ENCODE measurements at regions not wholly inside any gene's neighbourhood (a gene's known extent, or its start where the extent isn't known, plus 50 kb on each side); places are given as distances from the start of the nearest gene placed in this dataset.

DNA sequence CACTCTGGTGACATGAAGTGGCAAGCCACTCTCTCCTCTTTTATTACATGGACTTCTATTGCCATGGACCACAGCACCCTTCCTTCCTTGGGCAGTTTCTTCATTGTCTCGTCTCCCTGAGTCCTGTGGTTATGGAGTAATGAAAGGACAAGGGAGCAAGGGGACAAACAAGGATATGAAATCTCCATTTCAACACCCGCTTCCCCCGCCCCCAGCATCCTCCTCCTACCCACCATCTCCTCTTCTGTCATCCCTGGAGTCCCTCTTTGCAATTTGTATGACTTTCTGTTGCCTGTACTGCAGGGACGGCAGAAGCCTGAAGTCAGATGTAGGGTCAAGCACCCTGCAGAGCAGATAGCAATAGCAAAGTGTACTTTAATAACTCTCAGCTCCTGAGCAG is 300.7 kb upstream of the CLINT1 start:
- no peak for DNase-seq (ENCODE audit: low spot score)

DNA sequence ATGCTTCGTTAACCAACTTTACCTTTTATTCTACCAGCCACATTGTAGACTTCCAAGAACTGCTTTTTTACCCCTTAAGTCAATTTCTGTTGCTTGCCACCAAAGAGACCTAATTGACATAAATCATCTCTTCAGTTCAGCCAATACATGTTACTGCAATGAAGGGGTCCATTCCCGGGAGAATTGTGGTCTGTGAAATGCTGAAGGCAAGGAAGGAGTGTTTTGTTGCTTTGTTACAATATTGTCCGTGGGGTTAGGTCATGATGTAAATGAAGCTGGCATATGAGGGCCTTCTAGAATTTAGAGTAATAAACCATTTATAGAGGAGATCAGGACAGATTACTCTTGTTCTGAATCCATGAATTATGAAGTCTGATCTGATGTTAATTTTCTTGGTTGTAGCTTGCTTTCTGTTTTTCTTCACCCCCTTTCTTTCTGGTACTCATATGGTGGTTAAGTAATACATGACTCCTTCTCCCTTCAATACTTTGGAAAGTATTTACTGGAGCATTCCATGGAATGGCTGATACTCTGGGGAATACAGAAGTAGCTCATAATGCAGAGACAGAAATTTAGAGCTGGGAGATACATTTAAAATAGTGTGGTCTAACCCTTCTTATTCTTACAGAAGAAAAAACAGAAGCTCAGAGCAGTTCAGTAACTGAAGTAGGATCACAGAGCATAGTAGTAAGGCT is 297.0 kb upstream of the CLINT1 start:
- no peak for DNase-seq (ENCODE audit: low spot score)

DNA sequence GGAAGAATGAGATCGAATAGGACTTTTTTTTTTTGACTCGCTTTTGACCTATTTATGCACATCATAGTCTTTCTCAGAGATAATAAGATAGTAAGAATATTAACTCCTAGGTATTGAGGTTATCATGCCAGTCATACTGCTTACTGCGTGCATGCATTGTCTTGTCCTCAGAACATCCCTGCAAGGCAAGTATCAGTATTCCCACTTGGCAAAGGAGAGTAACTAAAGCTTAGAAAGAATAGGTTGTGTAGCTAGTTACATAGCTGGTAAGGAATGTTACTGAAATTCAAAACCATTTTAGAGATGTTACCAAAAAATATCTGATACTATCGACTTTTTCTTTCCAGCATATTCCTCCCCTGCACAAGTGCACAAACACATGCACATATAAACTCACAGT is 296.1 kb upstream of the CLINT1 start:
- DNase-seq (ENCODE audit: low spot score): no peak

GRCh38 chr5:158154226-158155005 is 295.5 kb upstream of the CLINT1 start:
- DNase-seq (ENCODE audit: low spot score): no peak

DNA sequence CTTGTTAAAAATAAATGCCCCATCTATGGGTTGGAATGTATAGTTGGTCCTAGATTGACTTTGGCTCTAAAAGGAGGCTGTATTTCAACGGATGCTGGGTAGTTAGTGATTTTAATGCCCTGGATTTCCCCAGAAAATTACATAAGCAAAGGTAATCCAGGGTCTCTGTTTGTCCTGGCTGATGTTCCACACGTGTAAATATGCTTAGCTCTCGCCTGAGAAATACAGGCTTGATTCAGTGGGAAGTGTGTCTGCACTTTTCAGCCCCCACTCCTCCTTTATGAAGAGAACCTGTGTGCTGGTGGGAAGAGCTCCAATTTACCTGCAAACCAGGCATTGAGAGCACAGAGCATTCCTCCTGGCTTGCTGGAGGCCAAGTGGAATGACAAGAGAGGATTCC is 294.6 kb upstream of the CLINT1 start:
- no peak for DNase-seq (ENCODE audit: low spot score)

DNA sequence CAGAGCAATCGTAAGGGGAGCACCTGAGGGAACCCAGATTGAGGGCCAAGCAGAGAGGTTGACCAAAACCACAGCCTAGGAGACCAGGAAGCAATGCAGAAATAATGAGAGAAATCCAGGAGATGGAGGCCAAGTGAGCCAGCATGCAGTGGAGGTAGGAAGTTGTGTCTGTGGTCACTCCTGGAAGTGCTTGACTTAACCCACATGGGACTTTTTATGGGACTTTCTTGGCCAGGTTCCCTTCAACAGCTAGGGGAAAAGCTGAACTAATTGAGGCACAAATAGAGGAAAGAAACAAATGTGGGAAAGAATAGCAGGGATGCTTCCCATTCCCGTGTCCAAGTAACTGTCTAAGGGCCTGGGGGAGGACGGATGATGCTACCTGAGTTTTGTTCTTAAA is 293.2 kb upstream of the CLINT1 start:
- no peak for DNase-seq (ENCODE audit: low spot score)

- DNase-seq (ENCODE audit: low spot score): no peak
Observed at GRCh38 chr5:158147227-158147626, 288.3 kb upstream of the CLINT1 start.

- DNase-seq (ENCODE audit: low spot score): no peak
Observed at GRCh38 chr5:158145827-158146226, 286.9 kb upstream of the CLINT1 start.

GRCh38 chr5:158143081-158143480 is 284.1 kb upstream of the CLINT1 start:
- no peak for DNase-seq (ENCODE audit: low spot score)

DNA sequence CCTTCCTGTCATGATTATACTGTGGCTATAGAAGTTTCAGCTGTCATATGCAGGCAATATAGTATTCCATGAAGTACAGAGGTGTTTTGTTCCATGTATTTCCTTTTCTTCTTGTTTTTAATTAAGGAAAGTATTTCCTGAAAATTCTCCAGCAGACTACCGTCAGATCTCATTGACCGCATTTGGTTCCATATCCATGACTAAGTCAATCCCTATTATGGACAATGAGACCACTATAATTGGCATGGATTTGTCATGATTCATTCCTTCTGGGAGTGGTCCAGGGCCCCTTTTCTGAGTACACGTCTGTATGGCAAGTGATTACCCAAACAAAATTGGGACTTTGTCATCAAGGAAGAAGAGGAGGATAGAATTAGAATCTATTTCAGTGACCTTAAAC is 283.2 kb upstream of the CLINT1 start:
- DNase-seq (ENCODE audit: low spot score): no peak

DNA sequence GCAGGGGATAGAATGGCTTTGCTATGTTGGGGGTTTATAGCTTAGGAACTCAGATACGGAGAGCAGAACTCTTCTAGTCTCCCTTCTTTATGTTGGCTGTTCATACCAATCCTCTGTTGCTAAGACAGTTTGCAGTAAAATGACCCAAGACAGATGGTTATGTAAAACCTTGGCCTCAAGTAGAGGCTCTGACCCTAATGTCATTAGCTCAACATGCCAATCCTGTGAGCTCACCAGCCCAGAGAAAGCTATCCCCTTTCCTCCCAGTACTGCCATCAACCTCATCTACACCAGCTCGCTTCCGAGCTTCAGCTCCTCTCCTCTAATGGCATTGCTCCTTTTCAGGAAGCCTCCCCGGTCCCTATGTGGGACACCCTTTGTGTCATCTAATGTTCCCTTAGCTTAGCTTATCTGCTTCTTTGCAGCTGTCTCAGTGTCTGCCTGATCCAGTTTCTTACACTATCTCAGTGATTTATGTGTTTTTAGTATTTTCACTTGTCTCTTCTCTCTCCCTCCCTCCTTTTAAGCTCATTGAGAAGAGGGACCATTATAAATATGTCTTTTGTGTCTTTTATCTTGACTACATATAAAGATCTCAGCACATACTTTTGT is 281.3 kb upstream of the CLINT1 start:
- no peak for DNase-seq (ENCODE audit: low spot score)

- DNase-seq (ENCODE audit: low spot score): no peak
Observed at GRCh38 chr5:158139161-158139560, 280.2 kb upstream of the CLINT1 start.

GRCh38 chr5:158135682-158136179 is 276.8 kb upstream of the CLINT1 start:
- no peak for DNase-seq (ENCODE audit: low spot score)

DNA sequence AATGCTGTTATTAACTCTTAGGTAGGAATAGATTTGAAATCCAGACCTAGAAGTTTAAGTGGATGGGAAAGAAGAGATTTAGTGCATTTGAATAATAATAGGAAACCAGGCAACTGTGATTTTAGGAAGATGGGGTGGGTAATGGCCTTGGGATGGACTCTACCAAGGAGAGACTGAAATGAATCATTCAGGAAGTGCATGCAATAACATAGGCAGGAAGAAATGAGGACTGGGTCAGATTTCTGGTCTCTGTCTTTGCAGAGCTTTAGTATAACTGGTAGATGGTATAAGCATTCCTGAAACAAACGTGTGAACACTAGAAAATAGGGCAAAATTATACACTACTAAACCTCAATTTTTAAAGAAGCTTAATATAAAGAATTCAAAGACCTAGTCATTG is 274.4 kb upstream of the CLINT1 start:
- no peak for DNase-seq (ENCODE audit: low spot score)

DNA sequence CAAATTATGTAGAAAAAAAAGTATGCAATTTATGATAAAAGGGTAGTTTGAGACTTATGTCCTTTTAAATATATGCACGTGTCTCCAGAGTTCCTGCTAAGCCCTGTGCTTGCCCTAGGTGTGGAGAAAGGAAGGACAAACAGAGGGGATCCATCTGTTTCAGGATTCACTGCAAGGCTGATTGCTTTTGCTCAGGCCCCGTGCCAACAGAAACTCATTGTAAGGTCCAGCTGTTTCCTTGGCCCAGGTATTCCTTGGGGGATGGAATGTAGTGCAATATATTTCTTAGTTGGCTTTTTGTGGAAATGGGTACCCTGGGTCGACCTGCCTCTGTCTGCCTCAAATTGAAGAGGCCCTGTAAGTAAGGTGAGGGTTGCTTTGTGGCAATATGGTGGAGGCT is 268.6 kb upstream of the CLINT1 start:
- DNase-seq (ENCODE audit: low spot score): no peak

GRCh38 chr5:158126442-158127405 is 267.8 kb upstream of the CLINT1 start:
- no peak for DNase-seq (ENCODE audit: low spot score)

DNA sequence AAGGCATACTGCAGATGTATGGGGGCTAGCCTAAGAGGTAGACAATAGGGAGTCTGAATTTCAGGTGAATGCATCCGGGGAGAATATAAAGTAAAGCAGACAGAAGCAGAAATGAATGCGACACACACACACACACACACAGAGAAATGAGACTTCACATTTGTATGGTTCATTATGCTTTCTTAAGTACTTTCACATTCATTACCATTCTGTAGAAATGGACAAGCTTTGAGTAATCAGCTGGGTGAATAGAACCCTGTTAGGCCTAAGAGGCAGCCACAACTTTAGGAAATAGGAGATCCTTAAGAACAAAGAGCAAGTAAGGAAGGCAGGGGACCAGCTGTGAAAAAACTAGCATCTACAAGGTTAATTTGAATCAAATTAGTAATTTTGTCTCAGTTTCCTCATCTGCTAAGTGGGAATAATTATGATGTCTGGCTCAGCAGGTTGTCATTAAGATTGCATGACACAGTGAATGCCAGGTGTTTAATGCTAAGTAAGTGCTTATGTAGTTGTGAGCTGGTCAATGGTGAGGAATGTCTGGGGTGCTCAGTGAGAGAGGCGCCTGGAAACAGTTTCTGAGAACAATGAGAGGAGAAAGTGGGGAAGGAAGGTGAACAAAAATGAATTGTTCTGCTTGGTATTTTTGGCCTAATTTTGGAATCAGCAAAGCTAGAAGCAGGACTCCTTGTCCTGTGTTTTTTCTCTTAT is 265.8 kb upstream of the CLINT1 start:
- DNase-seq (ENCODE audit: low spot score): no peak

DNA sequence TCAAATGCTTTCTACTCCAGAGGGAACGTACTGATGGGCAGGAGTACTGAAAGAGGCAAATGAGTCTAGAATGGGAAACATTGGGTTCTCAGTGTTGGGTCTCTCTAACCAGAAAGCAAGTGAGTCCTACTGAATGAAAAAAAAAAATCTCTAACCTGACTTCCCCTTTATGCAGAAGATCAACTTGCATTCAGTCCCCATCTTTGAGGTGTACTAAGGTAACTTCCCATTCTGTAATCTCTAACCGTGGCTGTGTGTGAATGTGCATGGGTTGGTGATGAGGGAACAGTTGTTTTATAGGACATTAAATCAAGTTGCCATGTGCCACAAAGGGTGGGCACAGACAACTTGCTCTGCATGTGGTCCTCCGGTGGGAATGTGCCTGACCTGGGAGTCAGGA is 264.6 kb upstream of the CLINT1 start:
- DNase-seq (ENCODE audit: low spot score): no peak

GRCh38 chr5:158121678-158122077 is 262.7 kb upstream of the CLINT1 start:
- no peak for DNase-seq (ENCODE audit: low spot score)

DNA sequence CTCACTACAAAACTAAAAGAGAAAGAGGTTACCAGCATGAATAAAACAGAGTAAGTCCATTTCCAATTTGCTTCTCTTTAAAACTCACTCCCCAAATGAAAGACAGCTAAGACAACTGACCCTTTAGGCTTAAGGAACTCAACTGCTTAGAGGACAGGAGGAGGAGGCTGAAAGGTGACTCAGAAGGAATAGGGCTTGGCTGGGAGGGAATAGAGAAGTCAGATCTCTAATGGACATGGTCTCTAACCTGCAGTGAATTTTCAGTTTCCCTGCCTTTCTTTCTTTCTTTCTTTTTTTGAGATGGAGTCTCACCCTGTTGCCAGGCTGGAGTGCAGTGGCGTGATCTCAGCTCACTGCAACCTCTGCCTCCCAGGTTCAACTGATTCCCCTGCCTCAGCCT is 261.8 kb upstream of the CLINT1 start:
- DNase-seq (ENCODE audit: low spot score): no peak

DNA sequence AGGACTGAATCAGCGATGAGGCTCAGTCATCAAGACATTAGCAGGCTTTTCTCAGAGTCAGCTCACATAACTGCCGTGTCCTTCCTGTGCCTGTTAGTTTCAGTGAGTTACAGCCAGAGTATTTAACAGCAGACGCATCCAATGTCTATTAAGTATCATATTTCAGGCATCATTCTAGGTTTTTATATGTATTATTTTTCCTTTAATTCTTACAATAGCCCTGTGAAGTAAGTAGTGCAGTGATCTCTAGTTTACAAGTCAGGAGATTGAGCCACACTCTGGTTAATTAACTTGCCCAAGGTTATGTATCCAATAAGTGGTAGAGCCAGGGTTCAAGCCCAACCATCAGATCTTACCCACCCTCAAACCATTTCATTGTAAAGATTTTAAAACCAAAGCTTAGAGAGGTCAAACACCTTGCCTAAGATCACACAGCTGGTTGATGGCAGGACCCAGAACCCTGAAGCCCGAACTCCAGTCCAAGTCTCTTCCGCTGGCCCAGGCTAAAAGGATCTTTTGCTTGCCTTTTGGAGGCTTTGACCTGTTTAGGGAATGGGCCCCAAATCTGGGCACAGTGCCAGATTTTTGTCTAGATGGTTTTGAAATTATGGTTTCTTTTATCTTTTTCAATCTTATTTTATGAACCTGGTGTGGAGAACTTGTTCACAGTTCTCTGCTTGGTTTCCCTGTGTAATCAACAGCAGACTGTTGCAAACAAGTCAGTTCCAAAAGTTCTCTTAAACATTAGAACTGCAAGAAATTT is 261.2 kb upstream of the CLINT1 start:
- no peak for DNase-seq (ENCODE audit: low spot score)

Measured in HuH-7 (cell line).